Neural cell (in vitro differentiated cells): ENCODE measurements at regions not wholly inside any gene's neighbourhood (a gene's known extent, or its start where the extent isn't known, plus 50 kb on each side); places are given as distances from the start of the nearest gene placed in this dataset.

Source experiments
- H2AFZ ChIP-seq: fragments of 200-600, 300-800 bp; sonication (generic), shearing (Covaris generic); 2 replicates; pipeline ENCODE4 v1.6.0; 2014; ENCODE audit warnings: low read depth, mild to moderate bottlenecking, antibody characterized with exemption, low read length, moderate library complexity
- H3F3A ChIP-seq: fragments of 200-600 bp; shearing (Covaris generic); 2 replicates; pipeline ENCODE4 v1.6.1; 2016; ENCODE audit warnings: mild to moderate bottlenecking, moderate library complexity, mixed read lengths, antibody characterized with exemption, low read length; ENCODE audit not compliant: insufficient read depth, poor library complexity, severe bottlenecking
- H3K27ac ChIP-seq: fragments of 200-600, 300-800 bp; sonication (generic), shearing (Covaris generic); 2 replicates; pipeline ENCODE4 v1.5.1; 2014; ENCODE audit warnings: mild to moderate bottlenecking, low read length, moderate library complexity
- H3K27me3 ChIP-seq: fragments of 300-800, 200-600 bp; sonication (generic), shearing (Covaris generic); 2 replicates; pipeline ENCODE4 v1.6.0; 2014; ENCODE audit warnings: mild to moderate bottlenecking, low read depth, low read length, moderate library complexity; ENCODE audit not compliant: insufficient read depth
- H3K36me3 ChIP-seq: fragments of 300-800, 200-600 bp; sonication (generic), shearing (Covaris generic); 2 replicates; pipeline ENCODE4 v1.5.1; 2014; ENCODE audit warnings: mild to moderate bottlenecking, antibody characterized with exemption, low read length, moderate library complexity; ENCODE audit not compliant: insufficient read depth
- H3K4me2 ChIP-seq: fragments of 300-800, 200-600 bp; sonication (generic), shearing (Covaris generic); 2 replicates; pipeline ENCODE4 v1.6.0; 2014; ENCODE audit warnings: mild to moderate bottlenecking, low read length
- H3K4me3 ChIP-seq: fragments of 300-800, 200-600 bp; sonication (generic), shearing (Covaris generic); 2 replicates; pipeline ENCODE4 v1.5.1; 2014; ENCODE audit warnings: mild to moderate bottlenecking, low read length, moderate library complexity
- H3K79me2 ChIP-seq: fragments of 200-600 bp; shearing (Covaris generic); replicated peaks from 2 replicates; pipeline ENCODE4 v1.6.0; 2014; ENCODE audit warnings: mild to moderate bottlenecking, low read length, moderate library complexity; ENCODE audit not compliant: insufficient read depth
- H3K9ac ChIP-seq: fragments of 300-800, 200-600 bp; sonication (generic), shearing (Covaris generic); 2 replicates; pipeline ENCODE4 v1.6.1; 2016; ENCODE audit warnings: mild to moderate bottlenecking, low read length, mixed read lengths
- H3K9me2 ChIP-seq: fragments of 200-600 bp; shearing (Covaris generic); 2 replicates; pipeline ENCODE4 v1.6.1; 2016; ENCODE audit warnings: mild to moderate bottlenecking, low read length, mixed read lengths; ENCODE audit not compliant: insufficient read depth
- H3K9me3 ChIP-seq: fragments of 200-600, 300-800 bp; sonication (generic), shearing (Covaris generic); 2 replicates; pipeline ENCODE4 v1.6.1; 2016; ENCODE audit warnings: mild to moderate bottlenecking, mixed run types, low read length, moderate library complexity, mixed read lengths
- H4K20me1 ChIP-seq: fragments of 200-600 bp; shearing (Covaris generic); 2 replicates; pipeline ENCODE4 v1.6.1; 2016; ENCODE audit warnings: mild to moderate bottlenecking, mixed run types; ENCODE audit not compliant: insufficient read depth
- EP300 ChIP-seq: fragments of 450-650 bp; conservative IDR thresholded peaks from 2 replicates; pipeline ENCODE4 v1.6.1; 2014; ENCODE audit warnings: antibody characterized with exemption, mild to moderate bottlenecking, moderate library complexity; ENCODE audit not compliant: poor library complexity, severe bottlenecking
- EZH2 ChIP-seq: fragments of 200-600, 300-800 bp; shearing (Covaris generic), sonication (generic); IDR thresholded peaks from 2 replicates; pipeline ENCODE4 v1.6.1; 2014; ENCODE audit warnings: antibody characterized with exemption, low read length, borderline replicate concordance, mild to moderate bottlenecking; ENCODE audit not compliant: insufficient read depth, poor library complexity, severe bottlenecking
- MXI1 ChIP-seq: fragments of 450-650 bp; conservative IDR thresholded peaks from 2 replicates; pipeline ENCODE4 v1.6.1; 2014; ENCODE audit warnings: antibody characterized with exemption, mild to moderate bottlenecking; ENCODE audit not compliant: poor library complexity, severe bottlenecking
- POLR2AphosphoS5 ChIP-seq: IDR thresholded peaks from 2 replicates; pipeline ENCODE4 v1.6.1; 2012
- RAD21 ChIP-seq: fragments of 450-650 bp; conservative IDR thresholded peaks from 2 replicates; pipeline ENCODE4 v1.6.1; 2014; ENCODE audit warnings: antibody characterized with exemption, mild to moderate bottlenecking, moderate library complexity
- SMC3 ChIP-seq: fragments of 450-650 bp; conservative IDR thresholded peaks from 2 replicates; pipeline ENCODE4 v1.6.1; 2014; ENCODE audit warnings: antibody characterized with exemption, mild to moderate bottlenecking, moderate library complexity; ENCODE audit not compliant: poor library complexity
- TAF1 ChIP-seq: IDR thresholded peaks from 2 replicates; pipeline ENCODE4 v1.6.1; 2012; ENCODE audit warnings: low read depth
- TF ChIP-seq, protein P1 (sequence below): IDR thresholded peaks from 2 replicates; pipeline ENCODE4 v1.6.1; 2012; ENCODE audit warnings: borderline replicate concordance
- TF ChIP-seq, protein P2 (sequence below): fragments of 450-650 bp; IDR thresholded peaks from 2 replicates; pipeline ENCODE4 v1.5.1; 2014; ENCODE audit warnings: antibody characterized with exemption, mild to moderate bottlenecking, moderate library complexity; ENCODE audit not compliant: poor library complexity, severe bottlenecking

DNA sequence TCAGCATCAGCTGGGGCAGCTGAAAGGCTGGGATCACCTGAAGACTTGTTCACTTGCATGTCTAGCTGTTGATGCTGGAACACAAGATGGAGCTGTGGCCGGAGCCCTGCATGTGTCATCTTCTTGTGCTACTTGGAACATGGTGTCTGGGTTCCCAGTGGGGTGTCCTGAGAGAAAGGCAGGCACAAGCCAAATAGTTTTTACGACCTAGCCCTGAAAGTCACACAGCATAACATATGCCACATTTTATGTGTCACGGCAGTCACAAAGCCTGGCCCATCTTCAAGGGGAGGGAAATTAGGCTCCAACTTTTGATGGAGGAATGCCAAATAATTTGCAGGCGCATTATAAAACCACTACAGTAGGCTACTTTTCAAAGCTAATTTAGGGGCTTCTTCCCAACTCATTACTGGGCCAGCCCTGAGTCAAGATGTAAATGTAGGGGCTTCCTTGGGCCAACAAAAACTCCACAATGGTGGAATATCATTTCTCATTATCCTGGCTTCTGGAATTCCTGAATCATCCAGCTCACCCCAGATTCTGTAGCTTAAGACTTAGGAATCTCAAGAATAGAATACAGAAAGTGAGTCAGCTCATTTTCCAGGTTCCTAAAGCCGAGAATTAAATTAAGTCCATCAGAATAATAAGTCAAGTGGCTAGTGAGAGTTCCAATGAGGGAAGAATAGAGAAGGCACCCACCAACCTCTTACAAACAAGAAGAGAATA, 543.0 kb downstream of the TNS1 start:
- Histone ChIP-seq H3K4me2 (no peak overlapping the region), H3K36me3 (no peaks in the 10 kb centered on the region), H3K9me3 (no peaks in the 10 kb centered on the region), H3K4me3 (no peak overlapping the region), H3K9me2 (no peaks in the 10 kb centered on the region), H3F3A (no peaks in the 10 kb centered on the region), H3K79me2 (no peaks in the 10 kb centered on the region), H2AFZ (no peak overlapping the region), H3K27me3 (no peaks in the 10 kb centered on the region), H3K9ac (no peak overlapping the region), H3K27ac (no peak overlapping the region), H4K20me1 (no peaks in the 10 kb centered on the region)
- TF ChIP-seq POLR2AphosphoS5 = no peak
- TF ChIP-seq, protein P1, sequence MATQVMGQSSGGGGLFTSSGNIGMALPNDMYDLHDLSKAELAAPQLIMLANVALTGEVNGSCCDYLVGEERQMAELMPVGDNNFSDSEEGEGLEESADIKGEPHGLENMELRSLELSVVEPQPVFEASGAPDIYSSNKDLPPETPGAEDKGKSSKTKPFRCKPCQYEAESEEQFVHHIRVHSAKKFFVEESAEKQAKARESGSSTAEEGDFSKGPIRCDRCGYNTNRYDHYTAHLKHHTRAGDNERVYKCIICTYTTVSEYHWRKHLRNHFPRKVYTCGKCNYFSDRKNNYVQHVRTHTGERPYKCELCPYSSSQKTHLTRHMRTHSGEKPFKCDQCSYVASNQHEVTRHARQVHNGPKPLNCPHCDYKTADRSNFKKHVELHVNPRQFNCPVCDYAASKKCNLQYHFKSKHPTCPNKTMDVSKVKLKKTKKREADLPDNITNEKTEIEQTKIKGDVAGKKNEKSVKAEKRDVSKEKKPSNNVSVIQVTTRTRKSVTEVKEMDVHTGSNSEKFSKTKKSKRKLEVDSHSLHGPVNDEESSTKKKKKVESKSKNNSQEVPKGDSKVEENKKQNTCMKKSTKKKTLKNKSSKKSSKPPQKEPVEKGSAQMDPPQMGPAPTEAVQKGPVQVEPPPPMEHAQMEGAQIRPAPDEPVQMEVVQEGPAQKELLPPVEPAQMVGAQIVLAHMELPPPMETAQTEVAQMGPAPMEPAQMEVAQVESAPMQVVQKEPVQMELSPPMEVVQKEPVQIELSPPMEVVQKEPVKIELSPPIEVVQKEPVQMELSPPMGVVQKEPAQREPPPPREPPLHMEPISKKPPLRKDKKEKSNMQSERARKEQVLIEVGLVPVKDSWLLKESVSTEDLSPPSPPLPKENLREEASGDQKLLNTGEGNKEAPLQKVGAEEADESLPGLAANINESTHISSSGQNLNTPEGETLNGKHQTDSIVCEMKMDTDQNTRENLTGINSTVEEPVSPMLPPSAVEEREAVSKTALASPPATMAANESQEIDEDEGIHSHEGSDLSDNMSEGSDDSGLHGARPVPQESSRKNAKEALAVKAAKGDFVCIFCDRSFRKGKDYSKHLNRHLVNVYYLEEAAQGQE = no peak

DNA sequence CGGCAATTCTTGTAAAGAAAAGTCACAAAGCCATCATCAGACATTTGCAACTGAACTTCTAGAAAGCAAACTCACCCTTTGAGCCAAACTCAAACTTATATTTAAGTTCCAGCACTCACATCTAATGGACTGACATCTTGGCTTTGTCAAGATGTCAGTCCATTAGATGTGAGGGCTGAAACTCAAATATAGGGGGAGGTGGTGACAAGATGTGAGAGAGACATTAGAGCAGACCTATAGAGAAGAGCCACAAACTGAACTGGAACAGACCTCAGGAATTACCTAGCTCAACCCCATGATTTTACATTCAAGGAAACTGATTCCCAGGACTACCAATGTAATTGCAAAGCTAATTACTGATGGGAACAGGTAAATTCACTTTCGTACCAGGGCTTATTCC, 543.8 kb downstream of the TNS1 start:
- Histone ChIP-seq H3K9me3 (no peaks in the 10 kb centered on the region), H2AFZ (no peak overlapping the region), H4K20me1 (no peaks in the 10 kb centered on the region), H3K9me2 (no peaks in the 10 kb centered on the region), H3K27ac (no peak overlapping the region), H3F3A (no peaks in the 10 kb centered on the region), H3K36me3 (no peaks in the 10 kb centered on the region), H3K79me2 (no peaks in the 10 kb centered on the region), H3K4me3 (no peak overlapping the region), H3K9ac (no peak overlapping the region), H3K4me2 (no peak overlapping the region), H3K27me3 (no peaks in the 10 kb centered on the region)
- no peak for TF ChIP-seq EP300
- TF ChIP-seq, protein P1 = no peak

DNA sequence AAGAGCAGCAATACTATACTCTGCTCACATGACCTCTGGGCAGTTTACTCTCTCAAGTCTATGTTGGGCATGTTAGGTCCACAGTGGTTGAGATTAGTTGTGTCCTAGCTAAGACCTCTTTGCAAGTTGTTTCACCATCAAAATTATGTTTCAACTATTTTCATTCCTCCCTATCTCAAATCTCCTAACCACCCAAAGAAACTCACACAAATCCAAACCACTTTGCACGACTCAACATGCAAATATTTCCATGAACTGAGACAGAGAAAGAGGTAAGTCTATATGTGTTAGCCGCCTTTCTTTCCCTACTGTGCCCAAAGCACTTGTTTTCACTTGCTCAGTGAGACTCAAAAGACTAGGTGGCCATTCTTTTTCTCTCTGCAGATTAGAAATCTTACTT, 546.8 kb downstream of the TNS1 start:
- no peak overlapping the region for H3K27ac ChIP-seq
- no peaks in the 10 kb centered on the region for H3K9me2 ChIP-seq
- no peaks in the 10 kb centered on the region for H3K36me3 ChIP-seq
- H3K4me3 ChIP-seq = no peak overlapping the region
- H3K9me3 ChIP-seq = no peaks in the 10 kb centered on the region
- no peaks in the 10 kb centered on the region for H3F3A ChIP-seq
- no peaks in the 10 kb centered on the region for H4K20me1 ChIP-seq
- H3K9ac ChIP-seq = no peak overlapping the region
- H3K4me2 ChIP-seq = no peak overlapping the region
- no peaks in the 10 kb centered on the region for H3K27me3 ChIP-seq
- H2AFZ ChIP-seq = no peak overlapping the region
- H3K79me2 ChIP-seq = no peaks in the 10 kb centered on the region
- TF ChIP-seq MXI1 = no peak
- TF ChIP-seq, protein P1 = no peak
- TF ChIP-seq SMC3 = no peak
- no peak for TF ChIP-seq TAF1
- no peak for TF ChIP-seq POLR2AphosphoS5
- TF ChIP-seq EZH2 = no peak
- TF ChIP-seq, protein P2, sequence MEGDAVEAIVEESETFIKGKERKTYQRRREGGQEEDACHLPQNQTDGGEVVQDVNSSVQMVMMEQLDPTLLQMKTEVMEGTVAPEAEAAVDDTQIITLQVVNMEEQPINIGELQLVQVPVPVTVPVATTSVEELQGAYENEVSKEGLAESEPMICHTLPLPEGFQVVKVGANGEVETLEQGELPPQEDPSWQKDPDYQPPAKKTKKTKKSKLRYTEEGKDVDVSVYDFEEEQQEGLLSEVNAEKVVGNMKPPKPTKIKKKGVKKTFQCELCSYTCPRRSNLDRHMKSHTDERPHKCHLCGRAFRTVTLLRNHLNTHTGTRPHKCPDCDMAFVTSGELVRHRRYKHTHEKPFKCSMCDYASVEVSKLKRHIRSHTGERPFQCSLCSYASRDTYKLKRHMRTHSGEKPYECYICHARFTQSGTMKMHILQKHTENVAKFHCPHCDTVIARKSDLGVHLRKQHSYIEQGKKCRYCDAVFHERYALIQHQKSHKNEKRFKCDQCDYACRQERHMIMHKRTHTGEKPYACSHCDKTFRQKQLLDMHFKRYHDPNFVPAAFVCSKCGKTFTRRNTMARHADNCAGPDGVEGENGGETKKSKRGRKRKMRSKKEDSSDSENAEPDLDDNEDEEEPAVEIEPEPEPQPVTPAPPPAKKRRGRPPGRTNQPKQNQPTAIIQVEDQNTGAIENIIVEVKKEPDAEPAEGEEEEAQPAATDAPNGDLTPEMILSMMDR = no peak
- TF ChIP-seq RAD21 = no peak
- no peak for TF ChIP-seq EP300
